Head of caudate nucleus (tissue), 42 donors: ENCODE measurements at regions not wholly inside any gene's neighbourhood (a gene's known extent, or its start where the extent isn't known, plus 50 kb on each side); places are given as distances from the start of the nearest gene placed in this dataset.
A peak's percentile ranks its signal among the peaks of the same experiment; 100 is the strongest.
"Not testable (repeated sequence)": the region's sequence is repeated elsewhere in the genome, so short reads cannot be mapped to it uniquely, and the experiment has no call there.

ENCODE experiments used
- DNase-seq, 42 donors: peaks; one replicate each; pipeline versions ENCODE4 v3.0.0 to v3.0.0-alpha.2; 2020 to 2021; ENCODE audit warnings: mixed read lengths in 7 of 42
- intact Hi-C: fragments of 100-400 bp; cut with DNase I; formaldehyde crosslinking; loops from one replicate; pipeline ENCODE4 v1.15.0; 2022

DNA sequence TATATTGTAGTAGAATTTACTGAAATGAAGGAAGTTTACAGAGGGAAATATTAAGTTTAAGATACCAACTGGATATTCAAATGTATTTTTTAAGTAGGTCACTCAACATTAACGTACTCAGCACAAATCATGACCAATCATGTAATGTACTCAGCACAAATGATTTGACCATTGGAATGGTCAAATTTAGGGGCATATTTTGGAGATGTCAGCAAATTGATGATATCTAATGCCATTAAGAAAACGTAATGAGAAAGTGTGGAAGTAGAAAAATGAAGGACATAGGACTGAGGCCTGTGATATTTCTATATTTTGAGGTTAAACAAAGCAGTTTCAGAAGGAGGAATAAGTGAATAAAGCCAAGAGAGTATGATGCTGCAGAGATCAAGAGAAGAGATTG lies 334.8 kb downstream of the KIF2B start:
- DNase-seq = no peak
- intact Hi-C loops = no loop called here

DNA sequence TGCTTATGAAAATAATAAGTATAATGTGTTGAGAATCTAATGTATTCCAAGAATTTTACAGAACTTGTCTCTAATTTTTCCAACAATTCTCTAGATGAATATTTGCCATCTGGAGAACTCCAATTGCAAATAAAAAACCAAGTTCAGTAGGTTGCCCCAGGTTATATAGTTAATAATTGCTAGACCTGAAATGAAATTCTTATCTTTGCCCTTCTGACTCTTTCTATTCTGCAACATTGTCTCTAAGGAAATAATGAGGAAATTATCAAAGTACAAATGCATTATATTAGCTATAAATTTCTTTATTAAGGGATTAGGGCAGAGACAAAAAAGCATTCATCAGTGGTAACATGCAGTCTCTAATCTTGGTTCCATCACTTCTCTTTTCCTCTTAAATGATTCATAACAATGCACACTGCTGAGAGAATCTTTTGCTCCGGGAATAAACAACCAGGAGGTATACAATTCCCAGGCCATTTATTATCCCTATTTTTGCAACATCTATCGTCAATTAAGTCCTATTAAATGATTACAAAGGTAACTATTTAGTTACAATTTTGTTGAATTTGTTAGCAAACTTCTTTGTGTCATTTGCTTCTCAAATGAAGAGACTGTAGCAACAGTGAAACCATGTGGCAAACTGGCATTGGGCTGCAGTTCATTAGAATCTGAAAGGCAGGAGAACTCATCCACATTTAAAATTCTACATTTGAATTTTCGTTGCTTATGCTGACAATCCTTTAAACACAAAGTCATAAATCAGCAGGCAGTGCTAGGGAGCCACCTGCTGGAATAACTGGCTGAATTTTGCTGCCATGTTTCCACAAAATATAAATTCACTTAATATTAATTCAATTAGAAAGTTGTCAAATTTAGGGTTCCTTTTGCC lies 349.6 kb downstream of the KIF2B start:
- DNase-seq = peak in 39 of 42 donors; percentile 4 to 65 (median 45)
- intact Hi-C loops = no loop called here

DNA sequence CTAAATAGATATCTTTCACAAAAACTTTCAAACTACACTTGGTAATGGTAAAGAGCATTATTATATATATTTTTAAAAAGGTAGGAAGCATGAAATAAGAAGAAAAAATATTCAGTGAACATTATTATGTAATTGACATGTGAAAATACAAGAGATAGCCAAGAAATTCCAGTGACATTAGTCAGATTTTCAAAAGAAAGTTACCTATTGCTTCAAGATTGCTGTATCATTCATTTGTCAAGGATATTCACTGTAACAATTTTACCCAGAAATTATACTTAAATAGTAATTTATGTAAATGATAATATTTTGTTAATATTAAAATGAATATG lies 350.2 kb downstream of the KIF2B start:
- no peak for DNase-seq
- intact Hi-C loops = no loop called here

DNA sequence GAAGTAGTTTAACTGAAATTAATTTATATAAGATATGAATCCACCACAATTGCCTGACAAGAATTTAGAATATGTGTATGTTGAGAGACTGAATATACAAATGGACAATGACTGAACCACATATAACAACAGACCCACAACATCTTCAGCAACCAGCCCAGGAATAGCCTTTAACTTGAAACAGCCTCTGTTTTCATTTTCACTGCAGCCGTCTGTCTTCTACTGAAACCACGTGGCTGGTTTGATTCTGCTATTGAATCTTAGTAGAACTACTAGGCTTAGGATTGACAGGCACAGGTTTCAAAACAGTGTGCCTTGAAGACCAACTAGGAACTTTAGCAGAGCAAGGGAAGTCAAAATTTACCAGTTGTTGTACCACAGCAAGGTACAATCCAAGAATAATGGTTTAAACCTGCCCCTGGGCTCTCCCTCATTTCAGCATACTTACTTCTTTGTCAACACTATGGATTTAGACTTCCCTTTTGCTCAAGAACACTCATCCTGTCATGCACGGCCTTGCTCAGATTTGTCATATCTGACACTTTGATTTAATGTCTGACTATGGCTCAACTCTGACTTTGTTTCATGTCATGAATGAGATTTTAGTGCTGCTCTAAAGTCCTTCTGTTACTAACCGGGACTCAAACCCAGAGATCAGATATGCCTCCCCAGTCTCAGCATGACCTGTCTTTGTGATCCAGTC lies 355.0 kb downstream of the KIF2B start:
- no peak for DNase-seq
- intact Hi-C loops = no loop called here

DNA sequence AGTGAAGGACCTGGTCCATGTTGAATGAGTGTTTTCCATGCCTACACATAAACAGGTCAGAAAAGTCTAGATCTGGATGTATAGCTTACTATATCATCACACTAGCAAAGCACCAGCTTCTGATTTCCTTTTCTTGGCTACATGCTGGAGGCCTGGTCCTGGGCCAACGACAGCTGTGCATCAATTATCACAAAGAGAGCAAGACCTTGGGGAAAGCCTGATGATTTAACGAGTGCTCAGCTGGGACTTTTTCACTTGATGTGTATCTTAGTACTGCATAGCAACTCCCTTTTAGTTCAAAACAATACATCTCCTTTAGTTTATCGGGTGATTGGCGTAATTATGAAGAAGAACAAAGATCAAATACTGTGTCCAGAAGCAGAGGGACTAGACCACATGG lies 358.2 kb downstream of the KIF2B start:
- intact Hi-C loops = no loop called here
- peak in 3 of 42 donors; percentile 2 to 25 (median 2) for DNase-seq

DNA sequence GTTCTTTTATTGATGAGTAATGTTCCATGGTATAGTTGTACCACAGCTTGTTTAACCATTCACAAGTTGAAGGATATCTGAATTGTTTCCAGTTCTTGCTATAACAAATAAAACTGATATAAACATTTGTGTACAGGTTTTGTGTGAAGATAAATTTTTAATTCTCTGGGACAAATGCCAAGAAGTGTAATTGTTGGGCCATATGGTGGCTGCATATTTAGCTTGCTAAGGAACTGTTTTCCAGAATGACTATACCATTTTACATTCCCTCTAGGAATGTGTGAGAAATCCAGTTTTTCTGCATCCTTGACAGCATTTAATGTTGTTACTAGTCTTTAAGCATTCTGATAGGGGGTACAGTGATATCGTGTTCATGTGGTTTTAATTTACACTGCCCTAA lies 368.5 kb downstream of the KIF2B start:
- intact Hi-C loops = no loop called here
- no peak for DNase-seq

DNA sequence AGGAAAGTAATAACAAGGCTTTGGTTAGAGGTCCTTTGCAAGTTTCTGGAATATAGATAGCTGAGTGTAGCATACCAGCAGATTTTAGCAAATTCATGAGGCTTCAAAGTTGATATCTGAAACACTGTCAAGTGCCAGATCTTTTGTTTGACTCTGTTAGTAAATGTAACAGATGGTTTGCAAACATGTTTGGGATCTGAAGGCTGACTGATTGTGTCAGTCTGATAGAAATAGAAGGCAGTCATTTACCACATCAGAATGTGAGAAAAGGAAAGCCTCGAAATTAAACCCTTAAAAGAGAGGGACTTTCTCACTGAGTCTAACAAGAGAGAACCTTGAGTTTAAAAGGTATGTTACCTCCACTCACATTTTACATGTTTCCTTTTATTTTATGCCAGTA lies 371.5 kb downstream of the KIF2B start:
- DNase-seq = no peak
- intact Hi-C loops = no loop called here

DNA sequence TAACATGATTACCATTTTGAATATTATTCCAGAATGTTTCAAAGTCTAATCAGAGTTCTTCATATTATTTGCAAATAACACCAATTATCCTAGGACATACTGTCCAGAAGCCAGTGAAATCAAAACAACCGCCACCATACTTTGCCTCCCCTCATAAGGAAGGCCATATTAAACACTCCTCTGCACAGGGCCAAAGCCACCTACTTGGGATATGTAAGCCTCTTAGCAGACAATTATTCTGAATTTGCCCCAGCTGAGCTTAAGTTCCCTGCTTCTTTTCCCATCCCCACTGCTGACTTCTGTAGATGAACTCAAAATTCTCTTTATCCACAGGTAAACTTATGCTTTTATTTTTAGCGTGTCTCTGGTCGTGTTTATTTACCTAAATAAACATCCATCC lies 374.0 kb downstream of the KIF2B start:
- DNase-seq = no peak
- intact Hi-C loops = no loop called here

DNA sequence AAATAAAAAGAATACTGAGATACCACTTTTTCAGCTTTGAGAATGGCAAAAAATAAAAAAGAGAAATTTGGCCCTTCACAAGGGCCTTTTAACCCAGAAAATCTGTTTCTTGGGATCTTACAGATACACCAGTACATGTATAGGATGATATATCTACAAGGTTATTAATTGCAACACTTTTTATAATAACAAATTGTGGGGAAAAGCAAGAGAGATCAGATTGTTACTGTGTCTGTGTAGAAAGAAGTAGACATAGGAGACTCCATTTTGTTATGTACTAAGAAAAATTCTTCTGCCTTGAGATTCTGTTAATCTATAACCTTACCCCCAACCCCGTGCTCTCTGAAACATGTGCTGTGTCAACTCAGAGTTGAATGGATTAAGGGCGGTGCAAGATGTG lies 378.7 kb downstream of the KIF2B start:
- DNase-seq, intact Hi-C loops: not testable (repeated sequence)

DNA sequence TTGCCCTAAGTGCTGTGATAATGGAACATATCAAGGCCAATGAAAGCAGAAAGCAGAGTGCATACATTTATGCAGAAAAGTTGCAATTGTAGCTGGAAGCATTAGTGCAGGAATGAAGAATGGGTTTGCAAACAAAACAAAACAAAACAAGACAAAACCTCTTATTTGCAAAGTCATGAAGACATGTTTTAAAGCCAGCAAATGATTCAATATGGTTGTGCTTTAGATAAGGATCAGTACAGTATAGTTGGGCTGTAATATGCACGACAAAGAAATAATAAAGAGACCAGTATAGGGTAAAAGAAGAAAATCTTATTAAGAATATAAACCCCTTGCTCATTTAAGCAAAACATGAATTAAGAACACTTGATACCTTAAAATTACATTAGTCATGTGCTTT lies 398.1 kb downstream of the KIF2B start:
- intact Hi-C loops = no loop called here
- DNase-seq = no peak

DNA sequence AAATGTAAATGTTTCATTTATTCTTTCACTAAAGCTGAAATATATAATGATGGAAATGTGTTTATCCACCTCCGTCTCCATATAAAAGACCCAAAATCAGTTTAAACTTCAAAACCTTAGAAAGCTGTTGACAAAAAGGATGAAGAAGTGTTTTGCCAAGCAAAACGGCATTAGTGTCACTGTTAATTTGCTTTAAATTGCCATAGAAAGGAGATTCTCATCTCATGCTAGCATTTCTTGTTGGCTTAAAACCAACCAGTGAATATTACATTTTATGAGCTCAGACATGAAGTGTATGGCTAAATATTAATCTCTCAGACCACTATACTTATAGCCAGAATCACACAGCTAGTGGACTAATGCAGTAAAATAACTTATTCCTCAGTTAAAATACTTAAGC lies 398.8 kb downstream of the KIF2B start:
- intact Hi-C loops = no loop called here
- DNase-seq = no peak

DNA sequence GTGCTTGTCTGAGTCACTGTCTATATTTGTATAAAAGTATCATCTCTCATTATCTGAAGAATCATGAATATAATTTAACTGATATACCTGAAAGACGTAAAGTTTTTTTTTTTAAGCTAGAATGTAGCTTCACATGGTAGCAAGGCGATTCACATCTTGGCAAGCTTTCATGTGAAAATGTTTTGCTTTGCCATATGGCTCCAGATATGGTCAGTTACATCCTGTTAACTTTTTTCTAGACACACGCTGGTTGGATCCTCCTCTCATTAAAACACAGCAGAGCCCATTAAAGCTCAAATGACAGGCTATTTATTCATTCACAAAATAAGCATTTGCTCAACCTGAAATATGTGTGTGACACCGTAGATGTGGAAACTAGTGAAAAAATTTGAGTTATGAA lies 412.8 kb downstream of the KIF2B start:
- DNase-seq = no peak
- intact Hi-C loops = no loop called here

DNA sequence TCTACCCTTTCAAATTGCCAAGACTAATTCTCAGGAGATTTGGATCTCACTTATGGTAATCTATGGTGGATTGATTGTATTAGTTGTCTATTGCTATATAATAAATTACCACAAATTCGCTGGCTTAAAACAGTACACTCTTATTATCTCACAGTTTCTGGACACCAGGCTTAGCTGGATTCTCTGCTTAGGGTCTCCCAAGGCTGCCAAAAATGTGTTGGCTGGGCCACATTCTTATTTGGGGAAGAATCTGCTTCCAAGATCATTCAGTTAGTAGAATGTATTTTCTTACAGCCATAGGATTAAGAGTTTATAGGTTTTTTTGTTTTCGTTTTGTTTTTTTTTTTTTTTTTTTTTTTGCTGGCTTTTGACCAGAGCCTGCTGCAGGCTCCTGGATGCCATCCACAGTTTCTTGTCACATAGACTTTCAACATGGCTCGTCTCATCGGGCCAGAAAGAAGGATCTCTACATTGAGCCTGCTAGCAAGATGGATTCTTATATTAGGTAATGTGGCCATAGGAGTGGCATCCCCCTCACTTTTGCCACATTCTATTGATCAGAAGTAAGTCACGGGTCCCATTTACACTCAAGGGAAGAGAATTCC lies 415.3 kb downstream of the KIF2B start:
- intact Hi-C loops = no loop called here
- DNase-seq = no peak

DNA sequence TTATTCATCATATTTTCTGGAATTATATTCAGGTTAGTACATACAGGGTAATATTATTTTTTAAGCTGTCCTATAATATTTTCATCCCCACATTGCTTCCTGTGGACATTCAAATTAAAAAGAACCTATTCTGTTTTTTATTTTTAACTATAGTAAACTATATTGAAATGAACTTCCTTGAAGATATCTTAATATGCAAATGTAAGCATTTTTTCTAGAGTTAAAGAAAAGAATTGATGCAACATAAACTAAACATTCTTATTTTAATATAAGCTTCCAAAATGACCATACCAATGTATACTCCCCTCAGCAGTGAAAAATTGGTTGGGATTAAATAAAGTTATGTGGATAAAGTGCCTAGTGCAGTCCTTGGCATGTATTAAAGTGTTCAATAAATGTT lies 416.6 kb downstream of the KIF2B start:
- DNase-seq = no peak
- intact Hi-C loops = no loop called here

DNA sequence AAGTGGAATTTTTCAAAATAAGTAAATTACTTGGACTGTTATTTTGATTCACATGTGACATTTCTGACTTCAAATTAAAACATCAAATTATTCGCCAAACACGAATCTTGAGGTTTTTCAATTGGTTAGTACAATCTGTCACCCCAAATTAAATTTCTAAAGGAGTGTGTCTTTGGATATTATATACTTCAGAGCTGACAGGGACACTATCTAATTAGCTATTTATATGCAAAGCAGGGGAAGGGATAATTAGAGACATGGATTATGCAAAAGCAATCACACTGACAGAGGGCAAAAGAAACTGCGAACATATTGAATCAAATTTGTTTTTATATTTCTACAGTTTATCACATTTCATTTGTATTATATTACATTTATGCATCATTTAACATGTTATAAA lies 433.0 kb downstream of the KIF2B start:
- DNase-seq = no peak
- intact Hi-C loops = loop anchor here (10.0 kb wide), 1 partner anchor 59 kb away; no protein-coding TSS in a partner anchor

DNA sequence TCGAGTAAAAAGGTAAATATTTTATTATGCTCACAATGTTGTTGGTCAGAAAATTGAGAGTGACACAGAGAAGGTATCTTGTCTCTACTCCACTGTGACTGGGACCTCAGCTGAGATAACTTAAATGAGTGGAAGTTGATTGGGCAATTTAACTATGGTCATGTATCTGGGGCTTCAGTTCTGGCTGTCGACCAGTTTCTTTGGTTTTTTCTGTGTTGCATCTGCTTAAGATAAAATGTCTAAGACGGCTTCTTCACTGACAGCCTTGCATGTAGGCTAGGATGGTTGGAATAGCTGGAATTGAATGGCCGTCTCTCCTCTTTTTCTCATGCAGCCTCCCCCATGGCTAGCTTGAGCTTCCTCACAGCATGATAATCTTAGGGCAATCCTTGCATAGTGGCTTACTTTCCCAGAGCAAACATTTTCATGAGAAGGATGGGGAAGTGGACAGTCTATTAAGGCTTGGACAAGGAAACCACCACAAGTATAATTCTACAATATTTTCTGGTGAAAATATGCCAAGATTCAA lies 433.7 kb downstream of the KIF2B start:
- no peak for DNase-seq
- intact Hi-C loops = loop anchor here (10.0 kb wide), 1 partner anchor 58 kb away; no protein-coding TSS in a partner anchor

DNA sequence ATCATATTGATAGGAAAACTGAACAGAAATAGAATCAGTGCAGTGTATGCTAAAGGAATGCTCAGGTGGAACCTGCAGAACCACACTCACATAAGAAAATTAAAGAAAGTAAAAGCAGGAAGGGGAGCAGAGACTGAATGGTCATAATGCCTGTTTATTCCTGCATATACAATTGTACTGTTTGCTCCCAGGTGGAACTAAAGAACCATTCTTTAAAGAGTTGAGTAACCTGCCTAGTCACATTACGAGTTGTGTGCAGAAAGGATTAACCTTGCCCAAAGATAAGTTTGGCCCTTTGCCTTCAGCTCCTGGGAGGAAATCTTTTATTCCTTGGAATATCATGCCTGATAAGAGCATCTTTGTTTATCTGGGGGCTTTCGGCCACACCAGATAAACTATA lies 434.7 kb downstream of the KIF2B start:
- intact Hi-C loops = loop anchor here (10.0 kb wide), 1 partner anchor 57 kb away; no protein-coding TSS in a partner anchor
- DNase-seq = no peak

DNA sequence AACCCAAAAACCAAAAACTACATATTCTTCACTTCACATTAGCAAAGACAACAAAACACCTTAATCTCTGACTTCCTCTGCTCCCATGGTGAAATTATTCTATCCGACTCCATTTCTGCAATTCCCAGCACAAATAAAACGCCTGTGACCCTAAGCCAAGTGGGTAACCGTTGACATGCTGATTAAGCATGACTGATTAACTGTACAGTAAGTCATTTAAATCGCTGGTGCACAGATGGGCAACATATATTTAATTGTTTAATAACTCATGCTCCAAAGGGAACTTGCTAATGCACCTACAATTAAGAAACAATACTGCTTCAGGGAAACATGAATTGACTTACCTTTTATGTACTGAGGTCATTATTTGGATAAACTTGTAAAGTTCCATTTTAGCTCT lies 436.7 kb downstream of the KIF2B start:
- no peak for DNase-seq
- intact Hi-C loops = loop anchor here (10.0 kb wide), 1 partner anchor 55 kb away; no protein-coding TSS in a partner anchor

DNA sequence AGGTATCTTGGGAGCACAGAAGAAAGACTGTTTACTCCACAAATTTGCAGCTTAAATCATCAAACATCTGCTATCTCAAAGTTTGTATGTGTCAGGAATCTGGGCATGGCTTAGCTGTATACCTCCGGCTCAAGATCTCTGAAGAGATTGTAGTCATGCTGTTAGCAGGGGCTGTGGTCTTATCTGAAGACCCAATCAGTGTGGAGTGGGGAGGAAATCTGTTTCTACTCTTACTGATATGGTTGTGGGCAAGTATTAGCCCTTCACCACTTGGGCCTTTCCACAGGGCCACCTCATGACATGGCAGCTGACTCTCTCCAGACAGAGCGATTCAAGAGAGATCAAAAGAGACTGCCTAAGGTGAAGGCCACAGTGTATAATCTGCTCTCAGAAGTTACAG lies 438.7 kb downstream of the KIF2B start:
- intact Hi-C loops = no loop called here
- no peak for DNase-seq

DNA sequence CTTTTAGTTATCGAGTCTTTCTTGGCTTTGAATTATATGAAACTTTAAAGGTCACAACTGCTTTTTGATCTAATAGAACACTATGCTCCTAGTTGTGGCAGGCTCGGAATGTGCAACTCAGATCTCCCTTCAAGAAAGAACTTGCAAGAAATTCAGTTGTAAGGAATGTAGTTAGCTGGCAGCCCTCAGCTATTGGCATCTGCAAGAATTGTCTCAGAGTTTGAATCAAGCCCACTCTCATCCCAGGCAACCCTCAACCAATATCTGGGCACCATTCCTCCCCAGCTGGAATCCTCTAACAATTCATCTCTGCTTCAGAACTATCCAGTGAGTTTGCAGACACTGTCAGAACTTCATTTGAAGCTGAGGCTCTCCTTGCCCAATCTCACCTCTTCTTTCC lies 447.2 kb downstream of the KIF2B start:
- intact Hi-C loops = no loop called here
- no peak for DNase-seq
